HEK293 (cell line): ENCODE measurements at regions not wholly inside any gene's neighbourhood (a gene's known extent, or its start where the extent isn't known, plus 50 kb on each side); places are given as distances from the start of the nearest gene placed in this dataset.

Experiments
- TCF7L2 ChIP-seq: IDR thresholded peaks from 2 replicates; pipeline ENCODE4 v1.6.1; 2011; ENCODE audit warnings: low read depth, mild to moderate bottlenecking, inconsistent platforms, low read length, moderate library complexity, borderline replicate concordance
- ZBTB17 ChIP-seq: fragments of 450-650 bp; formaldehyde crosslinking; IDR thresholded peaks from 2 replicates; pipeline ENCODE4 v1.5.1; 2016; ENCODE audit warnings: missing biosample characterization, missing genetic modification characterization
- ZFP37 ChIP-seq: fragments of 450-650 bp; formaldehyde crosslinking; IDR thresholded peaks from 2 replicates; pipeline ENCODE4 v1.5.1; 2016; ENCODE audit warnings: missing biosample characterization, missing genetic modification characterization
- ZFP41 ChIP-seq: fragments of 450-650 bp; formaldehyde crosslinking; IDR thresholded peaks from 2 replicates; pipeline ENCODE4 v1.5.1; 2016; ENCODE audit warnings: missing biosample characterization, missing genetic modification characterization, borderline replicate concordance
- ZNF274 ChIP-seq, 2 experiments: fragments of 200-500 bp in 1 of 2; fragments of 450-650 bp in 1 of 2; sonication (Bioruptor generic) in 1 of 2; formaldehyde crosslinking in 1 of 2; IDR thresholded peaks; 2 replicates each; pipeline versions ENCODE4 v1.5.1 to v1.6.1; 2014 to 2016; ENCODE audit warnings: borderline replicate concordance in 1 of 2, inconsistent platforms in 1 of 2, low read length in 1 of 2, missing biosample characterization in 1 of 2, missing genetic modification characterization in 1 of 2
- ZNF366 ChIP-seq: fragments of 450-650 bp; formaldehyde crosslinking; conservative IDR thresholded peaks from 2 replicates; pipeline ENCODE4 v1.5.1; 2016; ENCODE audit warnings: missing biosample characterization, missing genetic modification characterization
- ZNF37A ChIP-seq: fragments of 450-650 bp; IDR thresholded peaks from 2 replicates; pipeline ENCODE4 v1.5.1; 2018; ENCODE audit warnings: missing biosample characterization, missing genetic modification characterization
- TF ChIP-seq, protein P1 (sequence below): fragments of 450-650 bp; IDR thresholded peaks from 2 replicates; pipeline ENCODE4 v1.5.1; 2018; ENCODE audit warnings: missing biosample characterization, missing genetic modification characterization
- TF ChIP-seq, protein P2 (sequence below): fragments of 450-650 bp; formaldehyde crosslinking; IDR thresholded peaks from 2 replicates; pipeline ENCODE4 v1.5.1; 2016; ENCODE audit warnings: missing biosample characterization, missing genetic modification characterization
- TF ChIP-seq, protein P3 (sequence below): fragments of 450-650 bp; formaldehyde crosslinking; IDR thresholded peaks from 2 replicates; pipeline ENCODE4 v1.5.1; 2016; ENCODE audit warnings: missing biosample characterization, missing genetic modification characterization
- TF ChIP-seq, protein P4 (sequence below): fragments of 450-650 bp; formaldehyde crosslinking; IDR thresholded peaks from 2 replicates; pipeline ENCODE4 v1.5.1; 2016; ENCODE audit warnings: missing biosample characterization, missing genetic modification characterization
- TF ChIP-seq, protein P5 (sequence below): fragments of 450-650 bp; formaldehyde crosslinking; conservative IDR thresholded peaks from 2 replicates; pipeline ENCODE4 v1.5.1; 2016; ENCODE audit warnings: low read depth, missing biosample characterization, missing genetic modification characterization

DNA sequence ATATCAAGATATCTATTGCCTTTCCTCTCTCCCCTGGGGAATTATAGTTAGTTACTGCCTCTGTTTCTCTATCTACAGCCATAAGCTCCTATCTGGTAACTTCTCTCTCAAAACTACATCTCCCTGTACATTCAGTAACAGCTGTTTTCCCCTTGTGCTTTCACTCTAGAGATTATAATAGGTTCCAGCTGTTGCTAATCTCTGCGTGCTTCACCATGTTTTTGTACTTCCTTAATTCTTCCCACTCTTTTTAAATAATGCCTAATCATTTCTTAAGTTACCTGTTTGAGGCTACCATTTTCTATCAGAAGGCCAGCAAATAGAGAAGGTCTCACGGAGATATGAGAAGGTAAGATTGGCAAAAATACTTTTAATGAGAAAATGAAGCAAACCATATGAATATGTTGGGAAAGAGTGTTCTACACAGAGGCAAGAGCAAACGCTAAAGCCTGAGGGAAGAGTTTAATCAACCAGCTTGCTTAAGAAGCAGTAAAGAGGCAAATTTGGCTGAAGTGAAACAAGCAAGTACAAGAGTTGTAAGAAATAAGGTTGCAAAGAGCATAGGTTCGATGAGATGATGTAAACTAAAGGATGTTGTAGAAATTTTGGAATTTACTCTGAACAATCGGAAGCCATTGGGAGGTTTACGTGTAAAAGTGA, 101.9 kb upstream of the HGF start:
- TF ChIP-seq, protein P1, sequence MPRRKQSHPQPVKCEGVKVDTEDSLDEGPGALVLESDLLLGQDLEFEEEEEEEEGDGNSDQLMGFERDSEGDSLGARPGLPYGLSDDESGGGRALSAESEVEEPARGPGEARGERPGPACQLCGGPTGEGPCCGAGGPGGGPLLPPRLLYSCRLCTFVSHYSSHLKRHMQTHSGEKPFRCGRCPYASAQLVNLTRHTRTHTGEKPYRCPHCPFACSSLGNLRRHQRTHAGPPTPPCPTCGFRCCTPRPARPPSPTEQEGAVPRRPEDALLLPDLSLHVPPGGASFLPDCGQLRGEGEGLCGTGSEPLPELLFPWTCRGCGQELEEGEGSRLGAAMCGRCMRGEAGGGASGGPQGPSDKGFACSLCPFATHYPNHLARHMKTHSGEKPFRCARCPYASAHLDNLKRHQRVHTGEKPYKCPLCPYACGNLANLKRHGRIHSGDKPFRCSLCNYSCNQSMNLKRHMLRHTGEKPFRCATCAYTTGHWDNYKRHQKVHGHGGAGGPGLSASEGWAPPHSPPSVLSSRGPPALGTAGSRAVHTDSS = no peak
- TF ChIP-seq, protein P2, sequence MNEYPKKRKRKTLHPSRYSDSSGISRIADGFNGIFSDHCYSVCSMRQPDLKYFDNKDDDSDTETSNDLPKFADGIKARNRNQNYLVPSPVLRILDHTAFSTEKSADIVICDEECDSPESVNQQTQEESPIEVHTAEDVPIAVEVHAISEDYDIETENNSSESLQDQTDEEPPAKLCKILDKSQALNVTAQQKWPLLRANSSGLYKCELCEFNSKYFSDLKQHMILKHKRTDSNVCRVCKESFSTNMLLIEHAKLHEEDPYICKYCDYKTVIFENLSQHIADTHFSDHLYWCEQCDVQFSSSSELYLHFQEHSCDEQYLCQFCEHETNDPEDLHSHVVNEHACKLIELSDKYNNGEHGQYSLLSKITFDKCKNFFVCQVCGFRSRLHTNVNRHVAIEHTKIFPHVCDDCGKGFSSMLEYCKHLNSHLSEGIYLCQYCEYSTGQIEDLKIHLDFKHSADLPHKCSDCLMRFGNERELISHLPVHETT (tag by site-specific recombination) = no peak
- no peak for TF ChIP-seq TCF7L2
- TF ChIP-seq ZNF366 (tag by site-specific recombination) = no peak
- TF ChIP-seq ZFP41 (tag by site-specific recombination) = no peak
- TF ChIP-seq, protein P3, sequence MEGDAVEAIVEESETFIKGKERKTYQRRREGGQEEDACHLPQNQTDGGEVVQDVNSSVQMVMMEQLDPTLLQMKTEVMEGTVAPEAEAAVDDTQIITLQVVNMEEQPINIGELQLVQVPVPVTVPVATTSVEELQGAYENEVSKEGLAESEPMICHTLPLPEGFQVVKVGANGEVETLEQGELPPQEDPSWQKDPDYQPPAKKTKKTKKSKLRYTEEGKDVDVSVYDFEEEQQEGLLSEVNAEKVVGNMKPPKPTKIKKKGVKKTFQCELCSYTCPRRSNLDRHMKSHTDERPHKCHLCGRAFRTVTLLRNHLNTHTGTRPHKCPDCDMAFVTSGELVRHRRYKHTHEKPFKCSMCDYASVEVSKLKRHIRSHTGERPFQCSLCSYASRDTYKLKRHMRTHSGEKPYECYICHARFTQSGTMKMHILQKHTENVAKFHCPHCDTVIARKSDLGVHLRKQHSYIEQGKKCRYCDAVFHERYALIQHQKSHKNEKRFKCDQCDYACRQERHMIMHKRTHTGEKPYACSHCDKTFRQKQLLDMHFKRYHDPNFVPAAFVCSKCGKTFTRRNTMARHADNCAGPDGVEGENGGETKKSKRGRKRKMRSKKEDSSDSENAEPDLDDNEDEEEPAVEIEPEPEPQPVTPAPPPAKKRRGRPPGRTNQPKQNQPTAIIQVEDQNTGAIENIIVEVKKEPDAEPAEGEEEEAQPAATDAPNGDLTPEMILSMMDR (tag by site-specific recombination) = no peak
- no peak for TF ChIP-seq ZNF37A (tag by site-specific recombination)
- TF ChIP-seq ZBTB17 = no peak
- no peak for TF ChIP-seq ZNF274 (IDR thresholded peaks at IDR 0.05; ENCODE audit: low read length)
- TF ChIP-seq ZNF274 (tag by site-specific recombination; IDR thresholded peaks at IDR 0.05; ENCODE audit: borderline replicate concordance) = no peak
- TF ChIP-seq, protein P4, sequence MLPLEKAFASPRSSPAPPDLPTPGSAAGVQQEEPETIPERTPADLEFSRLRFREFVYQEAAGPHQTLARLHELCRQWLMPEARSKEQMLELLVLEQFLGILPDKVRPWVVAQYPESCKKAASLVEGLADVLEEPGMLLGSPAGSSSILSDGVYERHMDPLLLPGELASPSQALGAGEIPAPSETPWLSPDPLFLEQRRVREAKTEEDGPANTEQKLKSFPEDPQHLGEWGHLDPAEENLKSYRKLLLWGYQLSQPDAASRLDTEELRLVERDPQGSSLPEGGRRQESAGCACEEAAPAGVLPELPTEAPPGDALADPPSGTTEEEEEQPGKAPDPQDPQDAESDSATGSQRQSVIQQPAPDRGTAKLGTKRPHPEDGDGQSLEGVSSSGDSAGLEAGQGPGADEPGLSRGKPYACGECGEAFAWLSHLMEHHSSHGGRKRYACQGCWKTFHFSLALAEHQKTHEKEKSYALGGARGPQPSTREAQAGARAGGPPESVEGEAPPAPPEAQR (tag by site-specific recombination) = no peak
- TF ChIP-seq, protein P5, sequence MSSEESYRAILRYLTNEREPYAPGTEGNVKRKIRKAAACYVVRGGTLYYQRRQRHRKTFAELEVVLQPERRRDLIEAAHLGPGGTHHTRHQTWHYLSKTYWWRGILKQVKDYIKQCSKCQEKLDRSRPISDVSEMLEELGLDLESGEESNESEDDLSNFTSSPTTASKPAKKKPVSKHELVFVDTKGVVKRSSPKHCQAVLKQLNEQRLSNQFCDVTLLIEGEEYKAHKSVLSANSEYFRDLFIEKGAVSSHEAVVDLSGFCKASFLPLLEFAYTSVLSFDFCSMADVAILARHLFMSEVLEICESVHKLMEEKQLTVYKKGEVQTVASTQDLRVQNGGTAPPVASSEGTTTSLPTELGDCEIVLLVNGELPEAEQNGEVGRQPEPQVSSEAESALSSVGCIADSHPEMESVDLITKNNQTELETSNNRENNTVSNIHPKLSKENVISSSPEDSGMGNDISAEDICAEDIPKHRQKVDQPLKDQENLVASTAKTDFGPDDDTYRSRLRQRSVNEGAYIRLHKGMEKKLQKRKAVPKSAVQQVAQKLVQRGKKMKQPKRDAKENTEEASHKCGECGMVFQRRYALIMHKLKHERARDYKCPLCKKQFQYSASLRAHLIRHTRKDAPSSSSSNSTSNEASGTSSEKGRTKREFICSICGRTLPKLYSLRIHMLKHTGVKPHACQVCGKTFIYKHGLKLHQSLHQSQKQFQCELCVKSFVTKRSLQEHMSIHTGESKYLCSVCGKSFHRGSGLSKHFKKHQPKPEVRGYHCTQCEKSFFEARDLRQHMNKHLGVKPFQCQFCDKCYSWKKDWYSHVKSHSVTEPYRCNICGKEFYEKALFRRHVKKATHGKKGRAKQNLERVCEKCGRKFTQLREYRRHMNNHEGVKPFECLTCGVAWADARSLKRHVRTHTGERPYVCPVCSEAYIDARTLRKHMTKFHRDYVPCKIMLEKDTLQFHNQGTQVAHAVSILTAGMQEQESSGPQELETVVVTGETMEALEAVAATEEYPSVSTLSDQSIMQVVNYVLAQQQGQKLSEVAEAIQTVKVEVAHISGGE (tag by site-specific recombination) = no peak
- TF ChIP-seq ZFP37 (tag by site-specific recombination) = no peak
